Head of caudate nucleus (tissue), 42 donors: ENCODE measurements at regions not wholly inside any gene's neighbourhood (a gene's known extent, or its start where the extent isn't known, plus 50 kb on each side); places are given as distances from the start of the nearest gene placed in this dataset.
"Not testable (repeated sequence)": the region's sequence is repeated elsewhere in the genome, so short reads cannot be mapped to it uniquely, and the experiment has no call there.

Source experiments
- DNase-seq, 42 donors: peaks; one replicate each; pipeline versions ENCODE4 v3.0.0 to v3.0.0-alpha.2; 2020 to 2021; ENCODE audit warnings: mixed read lengths in 7 of 42
- intact Hi-C: fragments of 100-400 bp; cut with DNase I; formaldehyde crosslinking; loops from one replicate; pipeline ENCODE4 v1.15.0; 2022

DNA sequence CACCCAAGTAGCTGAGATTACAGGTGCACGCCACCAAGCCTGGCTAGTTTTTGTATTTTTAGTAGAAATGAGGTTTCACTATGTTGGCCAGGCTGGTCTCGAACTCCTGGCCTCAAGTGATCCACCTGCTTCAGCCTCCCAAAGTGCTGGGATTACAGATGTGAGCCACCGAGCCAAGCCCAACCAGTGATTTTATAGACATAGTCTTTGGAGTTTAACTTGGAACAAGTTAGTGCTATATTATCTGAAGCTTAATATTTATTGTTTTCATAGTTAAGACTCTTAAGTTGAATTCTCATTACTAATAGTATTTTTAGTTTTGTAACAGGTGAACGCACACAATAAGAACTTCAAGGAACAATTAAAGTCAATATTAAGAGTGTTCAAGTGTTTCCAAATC lies 122.1 kb downstream of the SPAG6 start:
- intact Hi-C loops, DNase-seq: not testable (repeated sequence)

DNA sequence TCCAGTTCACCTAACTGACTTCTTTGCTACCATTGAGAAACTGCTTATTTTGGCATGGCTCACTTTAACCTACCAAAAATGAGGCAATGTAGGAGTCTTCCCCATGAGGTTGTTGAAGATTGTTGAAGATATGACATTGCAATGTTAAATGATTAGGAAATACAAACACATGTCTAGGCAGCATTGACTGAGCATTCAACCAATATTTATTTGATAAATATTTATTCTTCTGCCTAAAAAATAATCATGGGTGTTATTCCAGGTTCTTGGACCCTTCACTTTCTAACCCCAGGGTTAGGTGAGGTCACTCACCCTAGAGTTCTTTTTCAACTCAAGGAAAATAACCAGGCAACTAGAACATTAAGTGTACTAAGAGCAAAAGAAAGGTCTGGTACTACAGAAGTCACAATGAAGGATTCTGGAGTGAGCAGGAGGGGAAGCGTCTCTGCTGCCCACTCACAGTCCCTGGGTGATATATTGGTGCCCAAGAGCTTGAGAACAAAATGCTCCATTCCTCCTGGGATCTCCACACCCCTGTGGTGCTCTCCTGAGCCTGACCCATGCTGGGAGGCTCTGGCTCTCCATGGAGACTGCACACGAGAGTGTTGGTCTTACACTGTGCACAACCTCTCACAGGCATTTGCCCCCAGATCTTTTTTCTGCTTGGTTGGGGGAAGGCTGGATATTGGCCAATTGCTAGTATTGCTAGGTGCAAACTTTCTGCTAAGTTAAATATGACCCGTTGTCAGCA lies 123.4 kb downstream of the SPAG6 start:
- intact Hi-C loops, result no loop called here
- DNase-seq, result no peak

DNA sequence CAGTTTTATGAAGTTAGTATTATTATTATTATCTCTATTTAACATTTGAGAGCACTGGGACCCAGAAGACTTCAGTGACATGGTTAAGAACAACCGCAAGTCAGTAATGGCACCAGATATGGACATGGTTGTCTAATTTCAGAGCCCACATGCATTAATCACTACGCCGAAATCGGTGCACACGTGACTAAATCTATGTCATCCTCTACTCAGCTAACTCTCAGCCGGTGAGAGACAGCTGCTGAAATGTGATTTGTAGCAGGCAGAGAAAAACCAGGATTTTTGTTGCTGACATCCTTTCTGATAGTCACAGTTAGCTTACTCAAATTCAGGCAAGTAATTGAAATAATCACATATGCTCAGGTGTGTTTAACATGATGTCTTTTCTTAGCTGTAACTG lies 127.7 kb downstream of the SPAG6 start:
- peak in 4 of 42 donors; percentile 16 to 44 (median 32) for DNase-seq
- intact Hi-C loops, result no loop called here

- DNase-seq, result peak in 3 of 42 donors; percentile 35 to 57 (median 42)
- intact Hi-C loops, result no loop called here
Observed at GRCh38 chr10:22473459-22473858, 128.2 kb downstream of the SPAG6 start.

DNA sequence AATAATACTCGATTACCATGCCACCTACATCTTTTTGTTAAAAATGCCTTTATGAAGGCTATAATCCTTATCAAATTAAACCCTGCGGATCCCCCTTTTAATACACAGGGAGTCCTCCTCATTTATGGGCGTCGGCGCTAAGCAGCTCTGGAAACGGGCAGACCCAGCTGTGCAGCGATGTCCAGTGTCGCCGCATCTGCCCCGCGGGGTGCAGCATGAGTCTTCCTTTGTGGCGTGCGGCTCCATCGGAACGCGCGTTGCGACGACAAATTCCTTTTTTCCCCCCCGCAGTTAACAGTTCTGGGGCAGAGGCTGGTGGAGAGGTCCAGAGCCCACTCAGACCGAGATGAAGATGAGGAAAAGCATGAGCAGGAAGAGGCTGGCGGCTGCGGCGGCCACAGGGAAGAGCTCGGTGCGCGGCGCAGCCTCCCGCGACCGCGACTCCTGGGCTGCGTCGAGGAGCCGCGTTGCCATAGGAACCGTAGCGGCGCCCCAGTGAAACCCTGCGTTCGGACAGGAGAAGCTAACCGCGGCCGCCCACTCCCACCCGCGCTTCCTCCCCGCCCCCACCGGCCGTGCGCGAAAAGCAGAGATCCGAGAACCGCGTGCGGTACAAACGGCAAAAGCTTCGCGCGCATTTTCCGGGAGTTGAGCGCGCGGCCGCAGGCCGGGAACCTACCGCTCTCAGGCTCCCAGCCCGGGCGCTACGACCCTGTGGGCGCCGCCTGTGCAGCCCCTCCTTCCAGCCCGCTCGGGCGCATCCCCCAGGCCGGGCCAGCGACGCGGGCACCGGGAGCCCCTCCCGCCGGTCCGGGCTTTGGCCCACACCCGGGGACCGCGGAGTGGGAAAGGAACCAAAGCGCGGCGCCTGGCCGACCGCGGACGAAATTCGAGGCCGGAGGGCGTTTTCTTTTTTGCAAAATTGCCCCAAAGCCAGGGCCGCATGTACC lies 130.6 kb downstream of the SPAG6 start:
- peak; percentile 25 to 82 (median 61) for DNase-seq
- intact Hi-C loops, result no loop called here

- intact Hi-C loops, result no loop called here
- peak in 5 of 42 donors; percentile 6 to 45 (median 20) for DNase-seq
Observed at GRCh38 chr10:22476601-22477321, 131.5 kb downstream of the SPAG6 start.

- DNase-seq, result peak in 1 of 42 donors; percentile 43
- intact Hi-C loops, result no loop called here
Observed at GRCh38 chr10:22477334-22478287, 132.3 kb downstream of the SPAG6 start.

GRCh38 chr10:22478555-22479334 lies 133.4 kb downstream of the SPAG6 start:
- peak in 1 of 42 donors; percentile 44 for DNase-seq
- intact Hi-C loops, result no loop called here

- intact Hi-C loops, result no loop called here
- peak in 41 of 42 donors; percentile 28 to 86 (median 71) for DNase-seq
Observed at GRCh38 chr10:22479419-22479818, 134.1 kb downstream of the SPAG6 start.

- DNase-seq, result no peak
- intact Hi-C loops, result no loop called here
Observed at GRCh38 chr10:22481106-22481505, 135.8 kb downstream of the SPAG6 start.

DNA sequence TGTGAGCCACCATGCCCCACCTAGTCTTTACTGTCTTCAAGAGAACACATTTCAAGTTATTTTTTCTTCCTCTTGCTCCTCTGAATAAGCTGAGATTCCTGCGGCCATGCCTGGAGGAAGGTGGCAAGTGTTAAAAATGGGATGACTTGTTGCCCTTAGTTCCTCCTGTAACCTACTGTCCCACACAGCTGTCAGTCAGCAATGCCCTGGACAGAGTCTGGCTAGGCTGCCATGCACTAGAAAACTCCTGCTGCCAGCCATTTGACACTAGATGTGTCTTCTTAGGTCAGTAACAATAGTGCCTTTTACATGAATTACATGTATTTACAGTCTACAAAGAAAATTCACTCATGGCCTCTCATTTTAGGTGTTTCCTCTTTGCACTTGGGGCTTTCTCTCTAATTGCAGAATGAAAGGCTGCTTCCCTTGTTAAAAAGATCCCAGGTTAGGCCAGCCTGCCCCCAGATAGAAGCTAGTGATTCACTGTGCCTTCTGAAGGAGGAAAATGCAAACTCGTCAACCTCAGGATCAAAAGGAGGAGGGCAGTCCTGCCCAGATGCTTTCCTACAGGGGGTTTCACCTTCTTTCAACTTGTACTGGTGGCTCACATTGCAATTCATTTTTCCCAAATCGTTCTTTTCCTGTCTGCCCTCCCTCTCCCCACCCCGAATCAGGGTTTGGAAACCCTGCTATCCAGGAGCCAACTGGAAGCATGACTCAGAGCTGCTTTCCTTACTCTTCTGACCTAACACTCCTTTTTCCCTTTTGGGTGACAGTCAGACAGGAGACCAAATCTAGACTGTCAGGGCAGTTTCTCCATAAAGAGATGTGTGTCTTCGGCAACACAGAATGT lies 136.6 kb downstream of the SPAG6 start:
- intact Hi-C loops, result no loop called here
- no peak for DNase-seq

- intact Hi-C loops, result no loop called here
- no peak for DNase-seq
Observed at GRCh38 chr10:22483132-22483531, 137.8 kb downstream of the SPAG6 start.
